SK-N-MC (cell line): ENCODE measurements at regions not wholly inside any gene's neighbourhood (a gene's known extent, or its start where the extent isn't known, plus 50 kb on each side); places are given as distances from the start of the nearest gene placed in this dataset.
"Not testable (repeated sequence)": the region's sequence is repeated elsewhere in the genome, so short reads cannot be mapped to it uniquely, and the experiment has no call there.

Experiments used
- DNase-seq: peaks from one replicate; pipeline ENCODE4 v3.0.0-alpha.2; 2011; ENCODE audit warnings: low read depth, low spot score
- H3K27ac ChIP-seq: fragments of 200-600 bp; sonication (generic); 2 replicates; pipeline ENCODE4 v1.5.1; 2016; ENCODE audit warnings: mixed run types
- H3K36me3 ChIP-seq: fragments of 200-600 bp; sonication (generic); 2 replicates; pipeline ENCODE4 v1.6.1; 2017; ENCODE audit warnings: antibody characterized with exemption, low read length, mixed read lengths; ENCODE audit not compliant: insufficient read depth
- H3K4me3 ChIP-seq: fragments of 200-600 bp; sonication (generic); 2 replicates; pipeline ENCODE4 v1.5.1; 2016
- H3K9ac ChIP-seq: fragments of 200-600 bp; sonication (generic); 2 replicates; pipeline ENCODE4 v1.8.0; 2017; ENCODE audit warnings: mixed run types, mixed read lengths; ENCODE audit not compliant: insufficient read length
- H3K9me3 ChIP-seq: fragments of 200-600 bp; sonication (generic); 2 replicates; pipeline ENCODE4 v1.6.1; 2017; ENCODE audit warnings: low read depth, mild to moderate bottlenecking, antibody characterized with exemption, low read length, moderate library complexity, mixed read lengths
- EZH2 ChIP-seq: fragments of 200-600 bp; sonication (generic); IDR thresholded peaks from one replicate; pipeline ENCODE4 v1.6.1; 2017; ENCODE audit warnings: antibody characterized with exemption
- FOXP2 ChIP-seq: optimal IDR thresholded peaks from 2 replicates; pipeline ENCODE3; 2011; ENCODE audit warnings: mild to moderate bottlenecking, moderate library complexity; ENCODE audit not compliant: insufficient read depth; ENCODE audit errors: extremely low read length, control extremely low read depth
- POLR2AphosphoS5 ChIP-seq: IDR thresholded peaks from 2 replicates; pipeline ENCODE4 v1.6.1; 2012; ENCODE audit warnings: mild to moderate bottlenecking, low read depth, low read length, borderline replicate concordance

DNA sequence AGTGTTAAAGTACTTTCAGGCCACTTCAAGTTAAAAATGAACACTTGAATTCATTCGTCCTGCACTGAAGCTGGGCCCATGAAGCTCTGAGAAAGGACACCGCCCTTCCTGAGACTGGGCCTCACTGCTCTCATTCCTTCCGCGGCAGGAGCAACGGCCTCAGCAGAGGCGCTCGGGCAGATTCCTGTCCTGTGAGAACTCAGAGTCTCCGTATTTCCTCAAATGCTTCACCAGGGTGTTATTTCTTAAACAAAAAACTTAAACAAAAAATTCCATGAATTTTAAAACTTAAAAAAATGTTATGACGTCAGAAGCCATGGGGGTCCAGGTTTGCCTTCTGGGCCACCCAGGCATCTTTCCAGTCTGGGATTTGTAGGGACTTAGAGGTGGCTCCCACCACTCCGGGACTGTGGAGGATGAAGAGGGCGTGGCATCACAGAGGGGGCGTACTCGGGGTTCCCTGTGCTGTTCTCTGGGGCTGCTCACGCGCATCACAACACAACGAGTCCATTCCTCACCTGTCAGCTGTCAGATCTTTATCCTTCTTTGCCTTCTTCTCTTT, 115.9 kb upstream of the ASB18 start:
- H3K9ac ChIP-seq, result no peak overlapping the region
- no peak for DNase-seq
- no peak overlapping the region for H3K27ac ChIP-seq
- no peaks in the 10 kb centered on the region for H3K9me3 ChIP-seq
- H3K36me3 ChIP-seq, result no peaks in the 10 kb centered on the region
- TF ChIP-seq FOXP2 (no peak), POLR2AphosphoS5 (no peak), EZH2 (no peak)
- H3K4me3 ChIP-seq, result no peak overlapping the region

DNA sequence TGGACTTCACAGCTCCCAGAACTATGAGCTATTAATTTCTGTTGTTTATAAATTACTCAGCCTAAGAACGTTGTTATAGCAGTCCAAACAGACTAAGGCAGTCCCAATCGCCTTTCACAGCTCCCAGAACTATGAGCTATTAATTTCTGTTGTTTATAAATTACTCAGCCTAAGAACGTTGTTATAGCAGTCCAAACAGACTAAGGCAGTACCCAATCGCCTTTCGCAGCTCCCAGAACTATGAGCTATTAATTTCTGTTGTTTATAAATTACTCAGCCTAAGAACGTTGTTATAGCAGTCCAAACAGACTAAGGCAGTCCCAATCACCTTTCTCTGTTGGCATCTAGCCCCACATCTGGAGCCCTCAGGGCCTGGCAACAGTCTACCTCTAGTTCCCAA, 117.0 kb upstream of the ASB18 start:
- H3K9ac ChIP-seq, DNase-seq, H3K36me3 ChIP-seq: not testable (repeated sequence)

DNA sequence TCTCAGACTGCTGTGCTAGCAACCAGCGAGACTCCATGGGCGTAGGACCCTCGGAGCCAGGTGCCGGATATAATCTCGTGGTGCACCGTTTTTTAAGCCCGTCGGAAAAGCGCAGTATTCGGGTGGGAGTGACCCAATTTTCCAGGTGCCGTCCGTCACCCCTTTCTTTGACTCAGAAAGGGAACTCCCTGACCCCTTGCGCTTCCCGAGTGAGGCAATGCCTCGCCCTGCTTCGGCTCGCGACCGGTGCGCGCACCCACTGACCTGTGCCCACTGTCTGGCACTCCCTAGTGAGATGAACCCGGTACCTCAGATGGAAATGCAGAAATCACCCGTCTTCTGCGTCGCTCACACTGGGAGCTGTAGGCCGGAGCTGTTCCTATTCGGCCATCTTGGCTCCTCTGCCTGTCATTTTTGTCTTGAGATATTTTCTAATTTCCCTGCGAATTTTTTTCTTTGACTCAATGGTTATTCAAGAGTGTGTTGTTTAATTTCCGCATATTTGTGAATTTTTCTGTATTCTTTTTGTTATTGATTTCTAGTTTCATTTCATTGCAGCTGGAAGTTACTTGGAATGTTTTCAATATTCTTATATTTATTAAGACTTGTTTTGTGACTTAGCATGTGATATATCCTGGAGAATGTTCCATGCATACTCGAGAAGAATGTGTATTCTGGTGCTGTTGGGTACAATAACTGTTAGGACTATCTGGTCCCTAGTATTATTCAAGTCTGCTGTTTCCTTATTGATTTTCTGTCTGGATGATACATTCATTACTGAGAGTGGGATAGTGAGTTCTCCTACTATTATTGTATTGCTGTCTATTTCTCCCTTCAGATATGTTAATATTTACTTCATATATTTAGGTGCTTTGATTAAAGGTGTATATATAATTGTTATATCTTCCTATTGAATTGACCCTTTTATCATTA, 125.3 kb upstream of the ASB18 start:
- H3K36me3 ChIP-seq, H3K9ac ChIP-seq, H3K27ac ChIP-seq, DNase-seq, H3K9me3 ChIP-seq, H3K4me3 ChIP-seq: not testable (repeated sequence)

More for the DNA sequence above, 117.0 kb upstream of the ASB18 start:
- H3K27ac ChIP-seq, H3K4me3 ChIP-seq, H3K9me3 ChIP-seq: not testable (repeated sequence)

- no peaks in the 10 kb centered on the region for H3K36me3 ChIP-seq
- TF ChIP-seq POLR2AphosphoS5, result no peak
- no peak for TF ChIP-seq EZH2
- no peak for TF ChIP-seq FOXP2
- no peak overlapping the region for H3K4me3 ChIP-seq
- no peak for DNase-seq
- no peak overlapping the region for H3K27ac ChIP-seq
- H3K9me3 ChIP-seq, result no peaks in the 10 kb centered on the region
- no peak overlapping the region for H3K9ac ChIP-seq
Measured at GRCh38 chr2:236393101-236393500, 128.9 kb upstream of the ASB18 start.

GRCh38 chr2:236393581-236393980, 129.4 kb upstream of the ASB18 start:
- no peak for TF ChIP-seq POLR2AphosphoS5
- no peak for TF ChIP-seq FOXP2
- no peak for TF ChIP-seq EZH2
- no peaks in the 10 kb centered on the region for H3K36me3 ChIP-seq

GRCh38 chr2:236394571-236394970, 130.4 kb upstream of the ASB18 start:
- no peak overlapping the region for H3K27ac ChIP-seq
- no peaks in the 10 kb centered on the region for H3K36me3 ChIP-seq
- no peaks in the 10 kb centered on the region for H3K9me3 ChIP-seq
- no peak for TF ChIP-seq FOXP2
- H3K4me3 ChIP-seq, result no peak overlapping the region
- H3K9ac ChIP-seq, result no peak overlapping the region
- no peak for DNase-seq

More at GRCh38 chr2:236393581-236393980, 129.4 kb upstream of the ASB18 start:
- no peak overlapping the region for H3K9ac ChIP-seq
- no peak overlapping the region for H3K27ac ChIP-seq
- no peak for DNase-seq
- H3K4me3 ChIP-seq, result no peak overlapping the region
- no peaks in the 10 kb centered on the region for H3K9me3 ChIP-seq

DNA sequence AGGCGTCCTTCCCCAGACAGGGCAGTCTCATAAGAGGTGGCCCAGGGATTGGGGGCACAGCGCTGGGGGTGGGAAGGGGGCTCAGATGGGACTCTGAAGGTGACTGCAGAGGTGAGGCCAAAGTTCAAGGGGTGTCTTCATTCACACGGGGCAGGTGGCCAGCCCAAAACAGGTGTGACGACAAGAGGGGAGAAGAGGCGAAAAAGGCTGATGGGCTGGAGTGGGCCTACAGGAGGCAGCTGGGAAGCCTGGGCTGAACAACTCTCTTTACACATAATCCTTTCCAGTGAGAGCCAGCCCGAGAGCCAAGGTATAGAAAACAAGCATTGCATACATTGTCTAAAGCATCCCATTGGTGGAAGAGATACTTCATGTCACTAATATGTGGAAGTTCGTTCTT, 130.9 kb upstream of the ASB18 start:
- H3K9ac ChIP-seq, result no peak overlapping the region
- H3K9me3 ChIP-seq, result no peaks in the 10 kb centered on the region
- H3K27ac ChIP-seq, result no peak overlapping the region
- no peak for TF ChIP-seq FOXP2
- no peak overlapping the region for H3K4me3 ChIP-seq
- H3K36me3 ChIP-seq, result no peaks in the 10 kb centered on the region
- no peak for DNase-seq

GRCh38 chr2:236396818-236397350, 132.7 kb upstream of the ASB18 start:
- TF ChIP-seq EZH2, result no peak
- TF ChIP-seq POLR2AphosphoS5, result no peak
- TF ChIP-seq FOXP2, result no peak

GRCh38 chr2:236397681-236398080, 133.5 kb upstream of the ASB18 start:
- Histone ChIP-seq H3K9me3 (no peaks in the 10 kb centered on the region), H3K27ac (no peak overlapping the region), H3K4me3 (no peak overlapping the region), H3K9ac (no peak overlapping the region), H3K36me3 (no peaks in the 10 kb centered on the region)
- DNase-seq, result no peak
- TF ChIP-seq FOXP2, result no peak
- no peak for TF ChIP-seq POLR2AphosphoS5
- TF ChIP-seq EZH2, result no peak

More at GRCh38 chr2:236396818-236397350, 132.7 kb upstream of the ASB18 start:
- Histone ChIP-seq H3K27ac (no peak overlapping the region), H3K9ac (no peak overlapping the region), H3K4me3 (no peak overlapping the region), H3K9me3 (no peaks in the 10 kb centered on the region), H3K36me3 (no peaks in the 10 kb centered on the region)
- DNase-seq, result no peak
